Mesenchymal stem cell (in vitro differentiated cells and primary cell): ENCODE measurements at regions not wholly inside any gene's neighbourhood (a gene's known extent, or its start where the extent isn't known, plus 50 kb on each side); places are given as distances from the start of the nearest gene placed in this dataset.

Source experiments
- DNase-seq: peaks from one replicate; pipeline ENCODE4 v3.0.0-alpha.2; 2013
- H2AFZ ChIP-seq: one replicate; pipeline ENCODE4 v1.6.1; 2013; ENCODE audit warnings: low read depth, mild to moderate bottlenecking, control low read depth, inconsistent platforms, low read length, moderate library complexity
- H2AK5ac ChIP-seq: 2 replicates; pipeline ENCODE4 v1.6.1; 2013; ENCODE audit warnings: low read length, moderate library complexity, mild to moderate bottlenecking, inconsistent platforms; ENCODE audit not compliant: severe bottlenecking
- H2BK120ac ChIP-seq: one replicate; pipeline ENCODE4 v1.6.1; 2013; ENCODE audit warnings: low read depth, mild to moderate bottlenecking, inconsistent platforms, low read length, moderate library complexity
- H2BK12ac ChIP-seq, 2 experiments: one replicate each; pipeline ENCODE4 v1.6.1; 2013; ENCODE audit warnings: inconsistent platforms in 2 of 2, low read length in 2 of 2, mild to moderate bottlenecking in 2 of 2, moderate library complexity in 2 of 2, control low read depth in 1 of 2
- H2BK15ac ChIP-seq: one replicate; pipeline ENCODE4 v1.6.1; 2013; ENCODE audit warnings: mild to moderate bottlenecking, low read depth, inconsistent platforms; ENCODE audit not compliant: poor library complexity, severe bottlenecking
- H2BK5ac ChIP-seq: 2 replicates; pipeline ENCODE4 v1.6.1; 2013; ENCODE audit warnings: low read depth, mild to moderate bottlenecking, low read length, control low read depth, inconsistent platforms; ENCODE audit not compliant: poor library complexity, severe bottlenecking
- H3K14ac ChIP-seq, 2 experiments: one replicate each; pipeline ENCODE4 v1.6.1; 2013; ENCODE audit warnings: inconsistent platforms in 2 of 2, low read length in 2 of 2, control low read depth in 1 of 2, mild to moderate bottlenecking in 1 of 2, moderate library complexity in 1 of 2
- H3K18ac ChIP-seq, 2 experiments: one replicate each; pipeline ENCODE4 v1.6.1; 2013; ENCODE audit warnings: inconsistent platforms in 2 of 2, low read length in 2 of 2, control low read depth in 1 of 2, low read depth in 1 of 2, mild to moderate bottlenecking in 1 of 2
- H3K23ac ChIP-seq, 2 experiments: one replicate each; pipeline ENCODE4 v1.6.1; 2013; ENCODE audit warnings: inconsistent platforms in 2 of 2, low read length in 2 of 2, mild to moderate bottlenecking in 2 of 2, moderate library complexity in 2 of 2, control low read depth in 1 of 2
- H3K27ac ChIP-seq: 2 replicates; pipeline ENCODE4 v1.5.1; 2013; ENCODE audit warnings: mild to moderate bottlenecking, moderate library complexity, low read length, control low read depth, inconsistent platforms; ENCODE audit not compliant: poor library complexity, severe bottlenecking
- H3K27me3 ChIP-seq, 2 experiments: 2 replicates each; pipeline versions ENCODE4 v1.6.1 to v1.7.0; 2013; ENCODE audit warnings: low read length in 2 of 2, mild to moderate bottlenecking in 2 of 2, moderate library complexity in 2 of 2, control low read depth in 1 of 2, inconsistent platforms in 1 of 2; ENCODE audit not compliant: control insufficient read depth in 1 of 2, insufficient read depth in 1 of 2
- H3K36me3 ChIP-seq, 2 experiments: 2 replicates each; pipeline versions ENCODE4 v1.6.1 to v1.7.0; 2013; ENCODE audit warnings: low read length in 2 of 2, control low read depth in 1 of 2, inconsistent platforms in 1 of 2, low read depth in 1 of 2, mild to moderate bottlenecking in 1 of 2; ENCODE audit not compliant: insufficient read depth in 2 of 2, control insufficient read depth in 1 of 2
- H3K4ac ChIP-seq, 2 experiments: one replicate each; pipeline ENCODE4 v1.6.1; 2013; ENCODE audit warnings: inconsistent platforms in 2 of 2, low read length in 2 of 2, mild to moderate bottlenecking in 2 of 2, moderate library complexity in 2 of 2, control low read depth in 1 of 2, low read depth in 1 of 2
- H3K4me1 ChIP-seq: 2 replicates; pipeline ENCODE4 v1.6.1; 2013; ENCODE audit warnings: low read depth, low read length, control low read depth; ENCODE audit not compliant: control insufficient read depth, insufficient read depth
- H3K4me2 ChIP-seq: 2 replicates; pipeline ENCODE4 v1.6.1; 2013; ENCODE audit warnings: low read length, mild to moderate bottlenecking, inconsistent platforms; ENCODE audit not compliant: poor library complexity, severe bottlenecking
- H3K4me3 ChIP-seq, 2 experiments: 2 replicates each; pipeline versions ENCODE4 v1.5.1 to v1.7.0; 2013; ENCODE audit warnings: low read length in 2 of 2, mild to moderate bottlenecking in 2 of 2, control low read depth in 1 of 2, low read depth in 1 of 2; ENCODE audit not compliant: insufficient read depth in 1 of 2
- H3K79me1 ChIP-seq: replicated peaks from 2 replicates; pipeline ENCODE4 v1.6.1; 2013; ENCODE audit warnings: mild to moderate bottlenecking, control low read depth, low read length, inconsistent platforms; ENCODE audit not compliant: poor library complexity, severe bottlenecking
- H3K9ac ChIP-seq: 2 replicates; pipeline ENCODE4 v1.7.0; 2013; ENCODE audit warnings: mild to moderate bottlenecking, low read length, moderate library complexity
- H3K9me3 ChIP-seq: 2 replicates; pipeline ENCODE4 v1.7.0; 2013; ENCODE audit warnings: mild to moderate bottlenecking, low read length; ENCODE audit not compliant: control insufficient read depth
- H4K8ac ChIP-seq: one replicate; pipeline ENCODE4 v1.6.1; 2013; ENCODE audit warnings: inconsistent platforms, mild to moderate bottlenecking, low read length, moderate library complexity
- H4K91ac ChIP-seq: one replicate; pipeline ENCODE4 v1.6.1; 2013; ENCODE audit warnings: mild to moderate bottlenecking, low read length, inconsistent platforms
- WGBS: methylation state at CpG from one replicate; pipeline ENCODE4 v1.1.7; 2013; ENCODE audit warnings: mixed read lengths; 5-methylcytosine and 5-hydroxymethylcytosine counted together

- Histone ChIP-seq H3K4me2 (peak overlapping the region; percentile 4), H3K4ac (no peak overlapping the region), H2BK120ac (no peak overlapping the region), H3K18ac (no peak overlapping the region), H2AFZ (no peak overlapping the region), H2BK12ac (no peak overlapping the region), H4K91ac (no peak overlapping the region), H3K4me1 (peaks cover 2% of the 10 kb centered on the region), H3K4me3 (no peak overlapping the region), H3K79me1 (no peaks in the 10 kb centered on the region), H3K23ac (no peak overlapping the region), H4K8ac (no peak overlapping the region), H3K27me3 (no peaks in the 10 kb centered on the region), H3K27ac (peak overlapping the region; percentile 62), H2BK15ac (no peak overlapping the region), H3K9me3 (no peaks in the 10 kb centered on the region), H2BK5ac (no peak overlapping the region), H3K36me3 (no peaks in the 10 kb centered on the region), H3K9ac (no peak overlapping the region), H3K14ac (no peak overlapping the region), H2AK5ac (no peak overlapping the region)
- DNase-seq: peak; percentile 33
- 52% methylated on average over 4 of the region's 4 CpGs for WGBS
Observed at GRCh38 chr18:34942276-34942675, 98.9 kb upstream of the MAPRE2 start.

GRCh38 chr18:34942975-34943374 lies 98.2 kb upstream of the MAPRE2 start:
- Histone ChIP-seq H3K4ac (peak overlapping the region in 1 of 2 experiments; percentile 82), H3K4me1 (peaks cover 2% of the 10 kb centered on the region), H2BK15ac (no peak overlapping the region), H3K18ac (no peak overlapping the region), H3K4me3 (no peak overlapping the region), H3K14ac (peak overlapping the region in 1 of 2 experiments; percentile 44), H2BK12ac (peak overlapping the region in 1 of 2 experiments; percentile 59), H4K91ac (no peak overlapping the region), H3K27me3 (no peaks in the 10 kb centered on the region), H3K9ac (no peak overlapping the region), H2BK120ac (no peak overlapping the region), H3K9me3 (no peaks in the 10 kb centered on the region), H3K79me1 (no peaks in the 10 kb centered on the region), H3K36me3 (no peaks in the 10 kb centered on the region), H3K4me2 (no peak overlapping the region), H2BK5ac (no peak overlapping the region), H3K23ac (no peak overlapping the region), H2AFZ (peak overlapping the region; percentile 82), H2AK5ac (peak overlapping the region; percentile 95), H3K27ac (no peak overlapping the region), H4K8ac (no peak overlapping the region)
- DNase-seq: no peak
- WGBS: 83% methylated on average over 7 of the region's 7 CpGs

GRCh38 chr18:34943587-34943986 lies 97.6 kb upstream of the MAPRE2 start:
- no peak overlapping the region for H2BK15ac ChIP-seq
- no peak overlapping the region for H3K23ac ChIP-seq
- H3K79me1 ChIP-seq: no peaks in the 10 kb centered on the region
- H3K4me1 ChIP-seq: peaks cover 2% of the 10 kb centered on the region
- no peak overlapping the region for H2AFZ ChIP-seq
- H3K14ac ChIP-seq: no peak overlapping the region
- no peak overlapping the region for H3K9ac ChIP-seq
- H2AK5ac ChIP-seq: no peak overlapping the region
- H2BK120ac ChIP-seq: no peak overlapping the region
- H3K27ac ChIP-seq: no peak overlapping the region
- no peaks in the 10 kb centered on the region for H3K36me3 ChIP-seq
- H3K4me3 ChIP-seq: no peak overlapping the region
- H4K8ac ChIP-seq: no peak overlapping the region
- 87% methylated on average over 1 of the region's 2 CpGs for WGBS
- H3K4ac ChIP-seq: no peak overlapping the region
- H3K9me3 ChIP-seq: no peaks in the 10 kb centered on the region
- DNase-seq: no peak
- H4K91ac ChIP-seq: no peak overlapping the region
- no peak overlapping the region for H3K18ac ChIP-seq
- H2BK12ac ChIP-seq: no peak overlapping the region
- H2BK5ac ChIP-seq: no peak overlapping the region
- H3K4me2 ChIP-seq: no peak overlapping the region
- no peaks in the 10 kb centered on the region for H3K27me3 ChIP-seq

- Histone ChIP-seq H2AK5ac (no peak overlapping the region), H2BK5ac (no peak overlapping the region), H4K8ac (no peak overlapping the region), H3K23ac (no peak overlapping the region), H3K18ac (peak overlapping the region; percentile 4 to 62), H3K14ac (no peak overlapping the region), H3K27me3 (peaks cover 0 to 2% of the 10 kb centered on the region in 2 experiments), H3K79me1 (no peaks in the 10 kb centered on the region), H2BK15ac (no peak overlapping the region), H3K4me2 (no peak overlapping the region), H3K4me1 (peaks cover 2% of the 10 kb centered on the region), H4K91ac (no peak overlapping the region), H2AFZ (no peak overlapping the region), H3K4ac (no peak overlapping the region), H3K9ac (no peak overlapping the region), H3K27ac (no peak overlapping the region), H2BK12ac (no peak overlapping the region), H3K9me3 (no peaks in the 10 kb centered on the region), H2BK120ac (no peak overlapping the region), H3K36me3 (no peaks in the 10 kb centered on the region), H3K4me3 (no peak overlapping the region)
- 18% methylated on average over 1 of the region's 2 CpGs for WGBS
- peak; percentile 73 for DNase-seq
Observed at GRCh38 chr18:34947711-34948125, 93.5 kb upstream of the MAPRE2 start.
